Mesothelial cell of epicardium (in vitro differentiated cells): ENCODE measurements at regions not wholly inside any gene's neighbourhood (a gene's known extent, or its start where the extent isn't known, plus 50 kb on each side); places are given as distances from the start of the nearest gene placed in this dataset.

Source experiments
- DNase-seq, 2 experiments: peaks; one replicate each; pipeline ENCODE4 v3.0.0; 2021; ENCODE audit warnings: low spot score in 2 of 2; ENCODE audit not compliant: unreplicated experiment in 2 of 2
- H3K27ac Mint-ChIP-seq: 2 replicates; pipeline ENCODE4 v1.8.0; 2021; ENCODE audit warnings: mixed read lengths
- H3K27me3 Mint-ChIP-seq: 2 replicates; pipeline ENCODE4 v1.8.0; 2021; ENCODE audit warnings: low read depth, mixed read lengths
- H3K36me3 Mint-ChIP-seq: 2 replicates; pipeline ENCODE4 v1.8.0; 2021; ENCODE audit warnings: mixed read lengths
- H3K4me1 Mint-ChIP-seq: 2 replicates; pipeline ENCODE4 v1.8.0; 2021; ENCODE audit warnings: mixed read lengths
- H3K4me3 Mint-ChIP-seq: 2 replicates; pipeline ENCODE4 v1.8.0; 2021; ENCODE audit warnings: mild to moderate bottlenecking, moderate library complexity, mixed read lengths
- H3K9me3 Mint-ChIP-seq: 2 replicates; pipeline ENCODE4 v1.8.0; 2021; ENCODE audit warnings: mixed read lengths
- CTCF ChIP-seq: fragments of 200-600 bp; sonication (generic); IDR thresholded peaks from one replicate; pipeline ENCODE4 v1.5.0; 2021; ENCODE audit warnings: antibody characterized with exemption; ENCODE audit not compliant: unreplicated experiment

GRCh38 chr18:24810561-24811305, 350.3 kb downstream of the HRH4 start:
- no peak for DNase-seq
- no peak overlapping the region for H3K4me3 Mint-ChIP-seq

GRCh38 chr18:24811950-24812681, 351.7 kb downstream of the HRH4 start:
- no peaks in the 10 kb centered on the region for H3K36me3 Mint-ChIP-seq
- peaks cover 22% of the 10 kb centered on the region for H3K9me3 Mint-ChIP-seq
- peaks cover 10% of the 10 kb centered on the region for H3K4me1 Mint-ChIP-seq
- H3K27ac Mint-ChIP-seq = no peak overlapping the region
- DNase-seq = no peak
- no peak for TF ChIP-seq CTCF
- H3K27me3 Mint-ChIP-seq = peaks cover 5% of the 10 kb centered on the region
- H3K4me3 Mint-ChIP-seq = no peak overlapping the region

More at GRCh38 chr18:24810561-24811305, 350.3 kb downstream of the HRH4 start:
- Mint-ChIP-seq H3K9me3 (peaks cover 28% of the 10 kb centered on the region), H3K27ac (peak overlapping the region; percentile 39), H3K36me3 (no peaks in the 10 kb centered on the region), H3K4me1 (peaks cover 10% of the 10 kb centered on the region), H3K27me3 (no peaks in the 10 kb centered on the region)
- TF ChIP-seq CTCF = no peak

- Mint-ChIP-seq H3K4me1 (peaks cover 16% of the 10 kb centered on the region), H3K27ac (no peak overlapping the region), H3K27me3 (peaks cover 27% of the 10 kb centered on the region), H3K9me3 (peaks cover 8% of the 10 kb centered on the region), H3K4me3 (no peak overlapping the region), H3K36me3 (no peaks in the 10 kb centered on the region)
- no peak for DNase-seq
- TF ChIP-seq CTCF = no peak
Observed at GRCh38 chr18:24814521-24814920, 354.1 kb downstream of the HRH4 start.

- H3K36me3 Mint-ChIP-seq = no peaks in the 10 kb centered on the region
- no peak for DNase-seq
- no peak overlapping the region for H3K27ac Mint-ChIP-seq
- peaks cover 5% of the 10 kb centered on the region for H3K4me1 Mint-ChIP-seq
- H3K27me3 Mint-ChIP-seq = peaks cover 33% of the 10 kb centered on the region
- peaks cover 8% of the 10 kb centered on the region for H3K9me3 Mint-ChIP-seq
- no peak for TF ChIP-seq CTCF
- no peak overlapping the region for H3K4me3 Mint-ChIP-seq
Observed at GRCh38 chr18:24817150-24817549, 356.7 kb downstream of the HRH4 start.

- Mint-ChIP-seq H3K27ac (no peak overlapping the region), H3K27me3 (peaks cover 33% of the 10 kb centered on the region), H3K9me3 (peaks cover 8% of the 10 kb centered on the region), H3K4me1 (peaks cover 5% of the 10 kb centered on the region), H3K4me3 (no peak overlapping the region), H3K36me3 (no peaks in the 10 kb centered on the region)
- DNase-seq = no peak
- no peak for TF ChIP-seq CTCF
Observed at GRCh38 chr18:24817587-24818371, 357.3 kb downstream of the HRH4 start.
